ENCODE measurements at regions not wholly inside any gene's neighbourhood (a gene's known extent, or its start where the extent isn't known, plus 50 kb on each side); places are given as distances from the start of the nearest gene placed in this dataset.
A peak's percentile ranks its signal among the peaks of the same experiment; 100 is the strongest.

- no peak for DNase-seq
- intact Hi-C loops (cut with DNase I), result no loop called here
- peaks cover 58% of the 10 kb centered on the region for H3K36me3 ChIP-seq
Observed at GRCh38 chr12:124370851-124371250, 76.0 kb downstream of the RFLNA start.

GRCh38 chr12:124370384-124370783 is 75.5 kb downstream of the RFLNA start:
- Histone ChIP-seq H3K36me3 (peaks cover 55% of the 10 kb centered on the region), H3K4me1 (peaks cover 37% of the 10 kb centered on the region), H3K27ac (peak overlapping the region; percentile 87)

More at GRCh38 chr12:124370851-124371250, 76.0 kb downstream of the RFLNA start:
- peaks cover 37% of the 10 kb centered on the region for H3K4me1 ChIP-seq
- H3K9me3 ChIP-seq, result no peaks in the 10 kb centered on the region
- ATAC-seq, result no peak
- H3K4me3 ChIP-seq, result no peak overlapping the region
- H3K27ac ChIP-seq, result peak overlapping the region; percentile 87
- H3K27me3 ChIP-seq, result no peaks in the 10 kb centered on the region
- TF ChIP-seq CTCF (IDR thresholded peaks at IDR 0.05), result no peak

GRCh38 chr12:124369827-124370378 is 75.0 kb downstream of the RFLNA start:
- intact Hi-C loops (cut with DNase I), result no loop called here
- ATAC-seq, result peak; percentile 1
- Histone ChIP-seq H3K4me1 (peaks cover 37% of the 10 kb centered on the region), H3K36me3 (peaks cover 54% of the 10 kb centered on the region), H3K27me3 (no peaks in the 10 kb centered on the region), H3K27ac (peak overlapping the region; percentile 87), H3K9me3 (no peaks in the 10 kb centered on the region), H3K4me3 (no peak overlapping the region)
- no peak for DNase-seq
- no peak for TF ChIP-seq CTCF (IDR thresholded peaks at IDR 0.05)

More at GRCh38 chr12:124370384-124370783, 75.5 kb downstream of the RFLNA start:
- DNase-seq (no peak), ATAC-seq (no peak)
- no peak for TF ChIP-seq CTCF (IDR thresholded peaks at IDR 0.05)
- Histone ChIP-seq H3K27me3 (no peaks in the 10 kb centered on the region), H3K4me3 (no peak overlapping the region), H3K9me3 (no peaks in the 10 kb centered on the region)
- intact Hi-C loops (cut with DNase I), result no loop called here

- peaks cover 54% of the 10 kb centered on the region for H3K36me3 ChIP-seq
- intact Hi-C loops (cut with DNase I), result no loop called here
- H3K4me3 ChIP-seq, result no peak overlapping the region
Observed at GRCh38 chr12:124369055-124369826, 74.3 kb downstream of the RFLNA start.

GRCh38 chr12:124368421-124369032 is 73.6 kb downstream of the RFLNA start:
- intact Hi-C loops (cut with DNase I), result no loop called here
- H3K27ac ChIP-seq, result peak overlapping the region; percentile 87
- peaks cover 37% of the 10 kb centered on the region for H3K4me1 ChIP-seq
- no peaks in the 10 kb centered on the region for H3K27me3 ChIP-seq
- no peak overlapping the region for H3K4me3 ChIP-seq
- no peak for TF ChIP-seq CTCF (IDR thresholded peaks at IDR 0.05)
- H3K36me3 ChIP-seq, result peaks cover 54% of the 10 kb centered on the region
- no peak for DNase-seq
- ATAC-seq, result no peak
- H3K9me3 ChIP-seq, result no peaks in the 10 kb centered on the region

More at GRCh38 chr12:124369055-124369826, 74.3 kb downstream of the RFLNA start:
- Histone ChIP-seq H3K27me3 (no peaks in the 10 kb centered on the region), H3K27ac (peak overlapping the region; percentile 87), H3K4me1 (peaks cover 37% of the 10 kb centered on the region), H3K9me3 (no peaks in the 10 kb centered on the region)
- DNase-seq (peak; percentile 94), ATAC-seq (peak; percentile 85)
- peak; percentile 46 for TF ChIP-seq CTCF (IDR thresholded peaks at IDR 0.05)
